ENCODE measurements at regions not wholly inside any gene's neighbourhood (a gene's known extent, or its start where the extent isn't known, plus 50 kb on each side); places are given as distances from the start of the nearest gene placed in this dataset.

DNA sequence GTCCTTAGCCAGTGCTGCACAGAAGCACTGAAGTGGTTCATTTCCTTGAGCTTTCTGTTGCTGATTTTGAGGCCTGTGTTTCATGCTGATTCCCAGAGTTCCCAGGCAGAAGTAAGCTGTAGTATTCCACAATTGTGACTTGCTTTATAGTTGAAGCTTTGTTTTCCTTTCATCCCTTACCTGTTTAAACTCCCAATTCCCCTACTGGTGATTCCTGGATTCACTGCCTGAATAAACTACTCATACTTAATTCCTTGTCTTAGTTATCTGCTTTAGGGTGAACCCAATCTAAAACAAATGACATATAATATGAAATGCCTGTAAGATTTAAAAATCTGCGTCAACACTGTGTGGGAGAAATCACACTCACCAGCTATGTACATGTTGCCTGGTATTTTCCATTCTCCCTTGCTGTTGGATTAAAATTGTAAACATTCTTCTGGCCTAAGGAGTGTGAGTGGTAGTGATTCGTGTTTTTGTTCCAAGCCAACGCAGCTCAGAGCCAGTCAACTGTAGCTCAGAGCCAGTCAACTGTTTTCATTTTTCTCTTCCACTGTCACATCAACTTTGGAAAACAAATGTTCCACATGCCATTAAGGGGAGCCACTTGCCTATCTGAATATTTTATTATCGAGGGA is 879.4 kb downstream of the MRPL39 start:
- H3K56ac ChIP-seq (ENCODE audit: extremely low read depth, insufficient read depth, low read length), result no peak overlapping the region
- no peak for TF ChIP-seq RAD21 (IDR thresholded peaks at IDR 0.05; ENCODE audit: low read length)
- H3K4ac ChIP-seq (ENCODE audit: low read depth, low read length), result no peak overlapping the region
- H3K27me3 ChIP-seq (ENCODE audit: control insufficient read depth, insufficient read depth, low read length), result no peaks in the 10 kb centered on the region
- no peak overlapping the region for H3K27ac ChIP-seq (ENCODE audit: insufficient read depth, low read length)
- no peak overlapping the region for H2AK5ac ChIP-seq (ENCODE audit: low read depth, low read length)
- H2BK20ac ChIP-seq (ENCODE audit: low read depth, low read length), result no peak overlapping the region
- H3K4me1 ChIP-seq (ENCODE audit: control insufficient read depth, insufficient read depth, low read length), result no peaks in the 10 kb centered on the region
- H4K20me1 ChIP-seq (ENCODE audit: insufficient read depth, low read length), result no peaks in the 10 kb centered on the region
- H2AFZ ChIP-seq (replicated peaks; ENCODE audit: low read length, poor library complexity), result no peak overlapping the region
- no peak overlapping the region for H2BK120ac ChIP-seq (ENCODE audit: low read depth, low read length)
- H3K79me1 ChIP-seq (ENCODE audit: low read depth in 1 of 2, low read length in 2 of 2), result no peaks in the 10 kb centered on the region
- no peaks in the 10 kb centered on the region for H3K9me1 ChIP-seq (ENCODE audit: insufficient read depth, low read length)
- no peak overlapping the region for H4K8ac ChIP-seq (ENCODE audit: low read depth in 2 of 2, low read length in 2 of 2)
- POLR2A ChIA-PET (ENCODE audit: unreplicated experiment), result no interaction called here
- H4K91ac ChIP-seq (ENCODE audit: insufficient read depth, low read depth, low read length), result no peak overlapping the region
- in situ Hi-C loops (cut with MboI; ENCODE audit: low sequenced_read_pairs), result no loop called here
- WGBS, 2 experiments (ENCODE audit: extremely low coverage in 2 of 2, insufficient read length in 1 of 2), result no CpG with 5 or more reads among the region's 4 CpGs
- H2AK9ac ChIP-seq (replicated peaks; ENCODE audit: low read depth, low read length, poor library complexity), result no peak overlapping the region
- H3K9ac ChIP-seq (ENCODE audit: low read depth, low read length), result no peak overlapping the region
- ATAC-seq (ENCODE audit: low read depth) (peak; percentile 76), DNase-seq (peak; percentile 52)
- no peaks in the 10 kb centered on the region; the same call in 1 of the 2 replicates for H3K9me3 ChIP-seq (ENCODE audit: control insufficient read depth, insufficient read depth, low read length)
- H4K5ac ChIP-seq (ENCODE audit: low read depth, low read length), result no peak overlapping the region
- H2BK5ac ChIP-seq (ENCODE audit: low read depth, low read length, poor library complexity, severe bottlenecking), result no peak overlapping the region
- dilution Hi-C loops (cut with HindIII; ENCODE audit: low sequenced_read_pairs, unreplicated experiment), result no loop called here
- BruUV-seq (replicated peaks), result no TSS peak
- no peak overlapping the region for H3K18ac ChIP-seq (ENCODE audit: low read depth, low read length)
- no peak overlapping the region for H3K4me2 ChIP-seq (ENCODE audit: low read depth, low read length)
- intact Hi-C loops (cut with micrococcal nuclease), result no loop called here
- H3K36me3 ChIP-seq (ENCODE audit: control insufficient read depth, insufficient read depth, low read length), result no peaks in the 10 kb centered on the region
- H3K14ac ChIP-seq (replicated peaks; ENCODE audit: low read depth, low read length), result no peak overlapping the region
- CTCF ChIA-PET, result no interaction called here
- H2BK15ac ChIP-seq (ENCODE audit: low read depth, low read length), result no peak overlapping the region
- no peak overlapping the region for H3K4me3 ChIP-seq (ENCODE audit: insufficient read depth, low read depth, low read length)
- no peak overlapping the region for H3K23ac ChIP-seq (ENCODE audit: low read depth, low read length)

All from IMR-90 (cell line).